Stimulated activated CD8-positive, alpha-beta memory T cell treated with anti-CD3 and anti-CD28 coated beads, Interleukin-7, amount 100 ng/mL, for 4 hours (primary cell): ENCODE measurements at regions not wholly inside any gene's neighbourhood (a gene's known extent, or its start where the extent isn't known, plus 50 kb on each side); places are given as distances from the start of the nearest gene placed in this dataset.
"Not testable (repeated sequence)": the region's sequence is repeated elsewhere in the genome, so short reads cannot be mapped to it uniquely, and the experiment has no call there.

Experiments used
- DNase-seq, 2 donors: peaks; one replicate each; pipeline ENCODE4 v3.0.0-alpha.2; 2020; ENCODE audit warnings: low read depth in 2 of 2

DNA sequence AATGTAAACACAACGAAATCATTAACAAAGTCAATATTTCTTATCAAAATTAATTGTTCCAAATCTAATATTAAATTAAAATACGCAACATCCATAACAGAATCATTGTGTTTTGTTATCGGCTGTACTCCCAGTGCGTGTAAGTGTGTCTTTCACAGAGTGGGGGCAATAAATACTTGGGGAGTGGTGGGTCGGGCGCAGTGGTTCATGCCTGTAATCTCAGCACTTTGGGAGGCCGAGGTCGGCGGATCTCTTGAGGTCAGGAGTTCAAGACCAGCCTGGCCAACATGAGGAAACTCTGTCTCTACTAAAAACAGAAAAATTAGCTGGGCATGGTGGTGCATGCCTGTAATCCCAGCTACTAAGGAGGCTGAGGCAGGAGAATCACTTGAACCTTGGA, 893.6 kb upstream of the SLITRK1 start:
- not testable (repeated sequence) for DNase-seq

DNA sequence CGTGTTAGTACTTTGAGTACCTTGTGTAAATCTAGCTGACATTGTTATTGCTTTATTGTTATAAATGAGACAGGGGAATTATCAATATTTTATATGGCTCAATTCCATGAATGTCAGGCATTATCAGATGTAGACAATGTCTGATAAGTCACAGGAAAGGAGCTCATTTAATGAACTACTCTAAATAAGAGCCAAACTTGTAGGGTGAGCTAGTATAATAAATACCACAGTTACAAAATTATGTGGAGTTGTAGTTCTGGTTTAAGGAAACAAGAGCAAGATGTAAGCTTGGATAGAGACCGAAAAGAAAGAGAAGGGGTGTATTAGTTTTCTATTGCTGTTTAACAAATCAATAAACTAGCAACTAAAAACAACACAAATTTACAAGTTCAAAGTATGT, 891.8 kb upstream of the SLITRK1 start:
- no peak for DNase-seq

DNA sequence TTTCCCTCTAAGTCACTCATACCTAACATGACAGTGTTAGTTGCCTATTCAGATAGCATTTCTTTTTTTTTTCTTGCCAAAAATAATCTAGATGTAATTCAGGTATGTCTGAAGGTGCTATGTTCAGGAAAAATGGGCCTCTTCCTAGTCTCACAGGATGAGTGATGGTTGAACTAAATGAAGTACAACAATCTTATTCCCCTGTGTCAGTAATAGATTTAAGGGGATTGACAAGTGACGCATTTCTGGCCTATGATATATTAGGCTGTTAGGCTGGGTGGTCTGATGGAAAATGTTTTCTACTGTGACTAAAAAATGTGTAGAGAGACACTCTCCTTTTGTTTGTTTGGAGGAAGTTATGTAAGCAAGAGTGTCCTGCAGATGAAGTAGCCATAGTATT, 878.7 kb upstream of the SLITRK1 start:
- no peak for DNase-seq

DNA sequence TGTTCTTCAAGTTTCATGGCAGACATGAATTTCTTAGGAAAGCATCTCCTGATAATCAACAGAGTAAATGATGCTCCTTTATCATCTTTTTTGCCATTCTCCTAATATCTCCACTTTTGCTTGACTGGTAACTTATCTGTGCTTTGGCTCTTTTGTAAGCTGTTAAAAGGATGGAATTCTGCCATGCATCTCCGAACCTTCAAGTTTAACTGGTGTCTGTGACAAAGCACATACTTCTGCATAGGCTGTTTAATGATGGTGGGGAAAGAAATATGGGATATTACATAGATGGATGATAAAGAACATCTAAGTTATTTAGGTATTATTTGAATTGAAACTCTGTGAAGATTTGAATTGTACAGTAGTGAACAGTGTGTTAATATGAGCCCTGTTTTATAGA, 866.9 kb upstream of the SLITRK1 start:
- no peak for DNase-seq

DNA sequence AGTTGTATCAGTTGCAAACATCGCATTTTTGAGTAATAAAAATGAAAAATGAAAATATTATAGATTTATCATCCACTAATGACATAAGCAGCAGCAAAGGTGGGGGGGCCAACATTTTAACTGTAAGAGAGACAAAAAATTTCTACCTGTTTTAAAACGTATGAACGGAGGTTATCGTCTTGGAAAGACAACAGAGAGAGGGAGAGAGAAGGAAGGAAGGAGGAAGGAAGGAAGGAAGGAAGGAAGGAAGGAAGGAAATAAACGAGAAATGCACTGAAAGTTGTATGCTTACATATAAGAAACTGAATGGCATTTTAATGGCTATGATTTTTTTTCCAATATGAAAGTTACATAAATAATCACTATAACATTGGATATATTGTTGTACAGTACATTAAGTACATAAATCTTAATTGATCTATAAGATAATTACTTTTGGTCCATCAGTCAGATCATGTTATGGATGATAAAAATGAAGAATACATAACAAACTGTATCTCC, 862.8 kb upstream of the SLITRK1 start:
- DNase-seq: no peak

DNA sequence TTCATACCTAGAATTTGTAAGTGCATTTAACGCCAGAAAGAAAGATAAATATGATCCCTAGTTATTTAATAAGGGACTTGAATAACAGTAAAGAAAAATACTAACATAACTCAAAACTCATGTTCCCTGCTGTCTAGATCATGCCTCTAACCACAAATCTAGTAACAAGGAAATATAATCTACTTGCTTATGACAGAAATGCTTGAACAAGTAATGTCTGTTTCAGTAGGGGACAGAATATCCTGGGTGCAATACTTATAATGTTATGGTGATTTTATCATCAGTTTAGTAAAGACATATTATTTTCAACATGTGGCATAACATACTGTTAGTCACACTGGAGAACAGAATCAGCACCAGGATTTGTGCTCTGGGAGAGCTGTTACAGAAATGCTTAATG, 861.9 kb upstream of the SLITRK1 start:
- no peak for DNase-seq

DNA sequence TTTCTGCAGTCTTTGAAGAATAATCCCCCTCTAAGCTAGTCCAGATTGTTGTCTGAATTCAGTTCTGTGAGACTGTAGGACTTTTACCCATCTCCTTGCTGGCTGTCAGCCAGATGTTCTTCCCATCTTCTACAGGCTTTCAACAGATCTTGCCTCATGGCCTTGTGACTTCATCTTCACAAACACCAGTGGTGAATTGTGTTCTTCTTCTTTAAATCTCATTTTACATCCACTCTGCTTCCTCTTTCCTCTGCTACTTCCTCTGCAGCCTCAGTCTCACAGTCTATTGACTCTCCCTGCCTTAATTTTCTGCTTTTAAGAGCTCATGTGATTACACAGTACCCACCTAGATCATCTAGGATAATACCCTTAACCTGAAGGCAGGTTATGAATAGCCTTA, 859.0 kb upstream of the SLITRK1 start:
- no peak for DNase-seq

DNA sequence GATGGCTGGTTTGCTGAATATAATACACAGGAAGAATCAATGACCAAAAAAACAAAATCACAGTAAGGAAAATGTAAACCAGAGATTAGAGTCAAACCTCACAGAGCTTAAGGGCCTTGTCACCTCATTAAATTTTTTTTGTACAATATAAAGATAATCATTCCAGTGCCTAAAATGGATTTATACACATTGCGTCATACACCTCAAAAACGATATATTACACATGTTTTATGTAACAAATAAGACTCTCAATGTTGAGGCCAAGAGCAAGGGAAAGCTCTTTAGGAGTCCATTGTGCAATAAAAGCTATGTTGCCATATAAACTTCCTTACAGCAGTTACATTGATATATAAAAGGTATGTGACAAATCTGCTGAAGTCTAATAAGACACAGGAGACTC, 856.7 kb upstream of the SLITRK1 start:
- no peak for DNase-seq

DNA sequence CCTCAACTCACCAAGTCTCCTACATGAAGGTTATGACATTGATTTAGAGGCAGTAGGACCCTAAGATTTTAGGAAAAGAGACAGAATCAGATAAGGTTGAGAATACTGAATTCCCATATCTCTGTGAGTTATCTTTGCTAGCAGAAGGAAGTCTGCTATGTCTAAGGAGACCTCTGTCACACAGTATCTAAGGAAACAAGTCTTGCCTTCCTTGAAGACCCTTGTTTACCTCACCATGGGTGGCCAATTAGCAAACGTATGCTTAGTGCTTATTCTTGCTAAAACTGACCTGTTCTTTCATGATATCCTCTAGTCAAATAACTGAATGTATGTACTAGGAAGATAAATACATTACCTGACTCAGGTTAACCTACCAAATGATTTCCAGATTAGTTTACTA, 855.4 kb upstream of the SLITRK1 start:
- no peak for DNase-seq

DNA sequence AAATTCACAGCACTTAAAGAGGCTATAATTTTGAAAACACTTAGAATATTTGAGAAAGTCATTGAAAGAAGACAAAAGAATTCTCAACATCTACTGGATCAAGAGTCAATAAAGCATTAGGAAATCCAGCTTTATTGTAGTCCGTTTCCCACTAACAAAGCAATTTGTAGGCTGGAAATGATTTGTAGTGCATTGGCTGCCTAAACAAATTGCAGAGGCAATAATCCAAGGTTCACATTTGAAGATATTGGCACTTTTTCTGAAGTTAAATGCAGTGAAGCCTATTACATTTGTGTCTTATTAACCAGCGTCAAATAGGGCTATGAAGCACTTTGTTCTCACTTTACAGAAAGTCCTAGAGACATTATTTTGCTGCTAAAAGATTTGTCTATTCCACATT, 848.1 kb upstream of the SLITRK1 start:
- DNase-seq: no peak

DNA sequence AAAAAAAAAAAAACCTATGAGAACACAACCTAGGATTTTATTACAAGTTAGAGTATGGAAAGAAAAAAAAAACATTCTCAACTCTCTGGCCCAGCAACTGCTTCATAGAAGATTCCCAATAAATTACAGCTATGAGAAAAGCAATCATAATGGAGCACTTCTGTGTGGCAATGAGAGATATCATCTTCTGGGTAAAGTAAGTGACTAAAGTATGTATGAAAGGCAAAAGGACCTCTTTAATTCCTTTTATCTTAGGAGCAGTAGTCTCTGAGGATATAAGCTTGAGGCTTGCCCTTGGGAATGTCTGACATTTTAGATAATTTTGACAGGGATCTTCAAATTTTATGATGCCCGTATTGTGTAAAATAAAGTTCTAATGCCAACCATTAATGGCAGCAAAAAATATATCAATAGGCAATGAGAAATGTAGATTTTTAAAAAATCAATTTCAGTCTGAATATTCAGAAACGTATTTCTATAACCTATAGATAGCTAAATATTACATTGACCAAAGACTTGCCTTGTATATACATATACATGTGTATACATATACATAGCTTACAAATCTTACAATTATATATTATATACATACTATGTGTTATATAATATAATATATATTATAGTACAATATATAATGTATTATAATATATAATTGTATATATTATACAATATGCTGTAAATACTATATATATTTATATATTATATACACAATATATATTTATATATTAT, 823.9 kb upstream of the SLITRK1 start:
- no peak for DNase-seq

DNA sequence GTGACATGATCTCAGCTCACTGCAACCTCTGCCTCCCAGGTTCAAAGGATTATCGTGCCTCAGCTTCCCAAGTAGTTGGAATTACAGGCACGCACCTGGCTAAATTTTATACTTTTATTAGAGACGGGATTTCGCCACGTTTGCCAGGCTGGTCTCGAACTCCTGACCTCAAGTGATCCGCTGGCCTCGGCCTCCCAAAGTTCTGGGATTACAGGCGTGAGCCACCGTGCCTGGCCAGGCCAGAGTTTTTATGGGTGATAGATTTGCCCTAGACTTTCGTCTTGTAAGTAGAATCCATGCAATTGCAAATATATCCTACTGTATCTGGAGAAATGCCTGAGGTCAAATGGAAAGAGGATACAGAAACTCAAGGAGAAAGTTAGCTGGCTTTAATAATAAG, 819.9 kb upstream of the SLITRK1 start:
- DNase-seq: no peak

DNA sequence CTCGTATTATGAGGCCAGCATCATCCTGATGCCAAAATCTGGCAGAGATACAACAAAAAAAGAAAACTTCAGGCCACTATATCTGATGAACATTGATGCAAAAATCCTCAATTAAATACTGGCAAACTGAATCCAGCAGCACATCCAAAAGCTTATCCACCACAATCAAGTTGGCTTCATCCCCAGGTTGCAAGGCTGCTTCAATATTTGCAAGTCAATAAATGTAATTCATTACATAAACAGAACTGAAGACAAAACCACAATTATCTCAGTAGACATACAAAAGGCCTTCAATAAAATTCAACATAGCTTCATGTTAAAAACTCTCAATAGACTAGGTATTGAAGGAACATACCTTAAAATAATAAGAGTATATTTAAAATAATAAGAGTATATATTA, 815.3 kb upstream of the SLITRK1 start:
- DNase-seq: not testable (repeated sequence)

DNA sequence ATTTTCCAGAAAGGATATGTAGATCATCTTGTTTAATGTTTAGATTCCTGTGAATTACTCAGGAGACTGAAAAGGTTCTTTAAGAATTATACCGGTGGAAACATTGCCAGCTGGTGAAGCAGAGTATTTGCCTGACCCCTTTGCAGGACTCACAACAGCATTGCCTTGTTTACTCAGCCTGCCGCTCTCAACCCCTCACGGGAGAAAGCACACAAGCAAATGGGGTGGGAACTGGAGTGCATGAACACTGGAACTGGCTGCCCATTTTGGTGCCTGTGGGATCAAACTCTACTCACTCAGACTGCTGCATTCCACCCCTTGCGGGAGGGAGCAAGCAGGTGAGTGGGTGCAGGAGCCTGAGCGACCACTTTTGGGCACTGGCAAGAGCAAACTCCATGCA, 804.7 kb upstream of the SLITRK1 start:
- no peak for DNase-seq

DNA sequence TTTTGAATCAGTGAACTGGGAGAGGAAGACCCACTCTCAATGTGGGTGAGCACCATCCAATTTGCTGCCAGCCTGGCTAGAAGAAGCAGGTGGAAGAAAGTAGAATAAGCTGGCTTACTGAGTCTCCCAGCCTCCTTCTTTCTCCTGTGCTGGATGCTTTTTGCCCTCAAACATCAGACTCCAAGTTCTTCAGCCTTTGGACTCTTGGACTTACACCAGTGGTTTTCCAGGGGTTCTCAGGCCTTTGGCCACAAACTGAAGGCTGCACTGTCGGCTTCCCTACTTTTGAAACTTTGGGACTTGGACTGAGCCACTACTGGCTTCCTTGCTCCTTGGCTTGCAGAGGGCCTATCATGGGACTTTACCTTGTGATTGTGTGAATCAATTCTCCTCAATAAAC, 804.2 kb upstream of the SLITRK1 start:
- DNase-seq: no peak

DNA sequence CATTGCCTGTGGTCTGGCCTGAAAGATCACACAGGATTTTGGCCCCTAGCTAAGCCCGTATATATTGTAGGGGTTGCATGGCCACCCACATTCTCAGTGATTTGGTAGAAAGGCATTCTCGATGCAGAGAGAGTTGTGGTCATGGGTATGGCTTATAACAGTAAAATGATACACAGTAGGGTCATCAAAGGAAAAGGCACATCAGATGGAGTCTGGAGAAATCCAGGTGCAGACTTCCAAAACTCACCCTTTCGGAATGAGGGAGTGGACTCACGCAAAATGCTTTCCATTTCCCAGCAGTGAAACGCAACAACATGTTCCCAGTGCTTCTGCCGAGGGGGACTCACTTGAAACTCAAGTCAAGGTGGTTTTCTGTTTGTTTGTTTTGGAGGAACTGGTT, 802.5 kb upstream of the SLITRK1 start:
- no peak for DNase-seq

DNA sequence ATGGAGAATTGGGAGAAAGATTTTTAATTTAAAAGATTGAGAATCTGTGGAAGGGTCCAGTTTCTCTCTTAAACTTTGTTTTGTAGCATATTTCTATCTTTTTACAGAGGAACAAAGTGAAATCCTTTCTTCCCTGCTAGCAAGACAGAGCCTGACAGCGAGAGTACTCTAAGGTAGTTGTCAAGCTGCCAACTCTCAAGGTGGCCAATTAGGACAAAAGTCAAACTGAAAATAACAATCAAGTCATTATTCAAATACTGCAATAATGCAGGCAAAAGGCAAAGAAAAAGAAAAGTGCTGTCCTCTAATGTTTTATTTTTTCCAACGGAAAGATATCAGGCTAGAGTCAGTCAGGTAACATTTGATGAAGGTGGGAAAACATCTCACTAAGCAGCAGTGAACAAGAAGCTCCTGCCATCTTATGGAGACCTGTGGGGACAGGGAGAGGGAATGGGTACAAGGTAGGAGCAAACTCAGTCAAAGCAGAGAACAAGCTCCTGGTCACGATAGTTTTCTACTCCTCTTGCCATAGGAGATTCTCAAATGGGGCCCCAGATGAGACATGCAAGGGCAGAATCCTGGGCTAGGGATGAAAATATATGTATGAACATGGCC, 801.9 kb upstream of the SLITRK1 start:
- DNase-seq: no peak

DNA sequence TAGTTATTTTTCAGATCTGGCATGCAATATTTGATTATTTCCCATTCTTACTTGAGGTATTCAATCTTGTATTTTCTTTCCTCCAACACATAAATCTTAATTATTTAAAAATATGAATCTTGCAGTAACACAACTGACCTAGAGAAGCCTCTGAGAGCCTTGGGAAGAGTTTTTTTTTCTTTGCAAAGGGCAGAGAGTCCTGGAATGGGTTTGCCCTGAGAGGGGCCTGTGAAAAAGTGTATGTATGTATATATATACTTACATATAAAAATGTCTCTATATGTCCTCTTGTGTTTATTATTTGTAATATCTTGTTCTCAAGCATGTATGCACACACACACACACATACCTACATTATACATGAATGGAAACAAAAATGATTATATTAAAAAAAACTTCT, 801.2 kb upstream of the SLITRK1 start:
- DNase-seq: no peak

DNA sequence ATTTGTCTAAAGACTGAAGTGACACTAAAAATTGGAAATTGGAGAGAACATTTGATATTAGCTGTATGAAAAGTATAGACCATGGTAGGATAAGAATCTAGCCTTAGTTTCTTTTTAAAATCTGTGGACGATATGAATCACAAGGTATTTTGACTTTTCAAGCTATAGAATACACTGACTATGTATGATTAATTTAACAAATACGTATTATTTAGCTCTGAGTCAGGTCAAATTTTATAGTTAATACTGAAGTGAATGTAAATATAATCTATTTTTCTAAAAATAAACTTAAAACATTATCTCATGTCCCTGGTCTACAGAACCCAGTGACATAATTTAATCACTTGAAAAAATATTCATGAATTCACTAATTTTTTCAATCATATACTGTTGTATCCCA, 795.6 kb upstream of the SLITRK1 start:
- DNase-seq: no peak

DNA sequence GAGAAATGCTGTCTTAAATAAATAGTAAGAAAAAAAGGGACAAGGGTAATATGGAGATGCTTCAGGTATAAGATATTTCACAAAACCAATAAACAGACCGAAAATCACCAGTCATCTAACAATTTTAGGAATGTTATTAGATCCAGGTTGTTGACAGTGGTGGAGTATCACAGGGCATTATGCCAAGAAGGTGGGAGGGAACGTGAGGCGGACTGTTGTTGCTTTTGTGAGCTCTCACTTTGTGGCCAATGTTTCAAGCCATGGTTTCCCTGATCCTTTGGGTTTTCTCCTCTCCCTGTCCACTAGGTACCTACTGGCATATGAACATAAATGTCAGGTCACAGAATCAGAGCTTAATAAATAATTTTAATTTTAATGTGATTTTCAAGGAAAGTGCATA, 790.3 kb upstream of the SLITRK1 start:
- DNase-seq: no peak

DNA sequence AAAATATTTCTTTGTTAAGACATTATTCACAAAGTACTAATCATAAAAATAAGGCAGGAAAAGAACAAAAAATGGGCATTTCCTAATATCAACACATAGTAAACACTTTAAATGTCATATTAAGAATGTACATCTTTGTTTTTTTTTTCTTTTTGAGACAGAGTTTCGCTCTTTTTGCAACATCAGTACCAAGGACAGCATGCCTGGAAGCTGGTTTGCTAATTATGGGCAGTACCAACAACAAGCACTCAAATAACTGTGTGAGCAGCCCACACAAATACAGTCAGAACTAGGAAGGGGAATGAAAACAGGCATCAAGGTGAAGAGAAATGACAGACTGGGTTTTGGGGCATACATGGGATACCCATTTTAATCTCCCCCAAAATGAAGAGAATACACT, 788.0 kb upstream of the SLITRK1 start:
- no peak for DNase-seq

DNA sequence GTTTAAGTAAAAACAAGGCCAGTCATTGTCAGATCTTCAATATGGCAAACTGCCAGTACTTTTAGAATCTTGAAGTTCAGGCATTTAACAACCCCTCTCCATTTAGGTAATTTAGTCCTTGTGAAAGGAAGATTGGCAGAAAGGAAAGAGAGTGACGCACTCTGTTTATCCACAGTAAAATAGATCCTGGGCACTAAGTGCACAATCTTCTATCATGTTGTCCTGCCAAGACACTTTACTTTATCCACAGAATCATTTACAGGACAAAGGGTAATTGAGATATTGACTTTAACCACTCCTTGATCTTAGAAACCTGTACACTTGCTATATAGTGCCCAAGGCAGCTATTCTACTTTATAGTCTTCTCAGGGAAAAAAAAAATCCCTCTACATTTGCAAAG, 786.4 kb upstream of the SLITRK1 start:
- no peak for DNase-seq

DNA sequence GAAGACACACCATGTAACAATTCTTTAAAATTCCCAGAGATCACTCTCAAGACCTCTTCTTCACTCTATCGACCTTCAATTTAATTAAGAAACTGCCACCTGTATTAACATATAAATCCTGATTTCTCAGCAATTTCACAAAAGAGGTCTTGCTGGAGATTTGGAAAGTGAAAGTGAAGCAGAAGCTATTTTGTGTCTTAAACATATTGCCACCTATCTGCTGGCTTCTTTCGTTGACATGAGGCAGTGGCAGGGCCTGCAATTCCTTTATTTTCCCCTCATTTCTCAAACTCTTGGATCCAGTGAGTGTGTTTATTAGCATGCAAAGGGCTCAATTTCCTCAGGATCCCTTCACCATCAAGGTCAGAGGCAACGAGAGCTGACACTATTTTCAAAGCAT, 780.2 kb upstream of the SLITRK1 start:
- DNase-seq: no peak

DNA sequence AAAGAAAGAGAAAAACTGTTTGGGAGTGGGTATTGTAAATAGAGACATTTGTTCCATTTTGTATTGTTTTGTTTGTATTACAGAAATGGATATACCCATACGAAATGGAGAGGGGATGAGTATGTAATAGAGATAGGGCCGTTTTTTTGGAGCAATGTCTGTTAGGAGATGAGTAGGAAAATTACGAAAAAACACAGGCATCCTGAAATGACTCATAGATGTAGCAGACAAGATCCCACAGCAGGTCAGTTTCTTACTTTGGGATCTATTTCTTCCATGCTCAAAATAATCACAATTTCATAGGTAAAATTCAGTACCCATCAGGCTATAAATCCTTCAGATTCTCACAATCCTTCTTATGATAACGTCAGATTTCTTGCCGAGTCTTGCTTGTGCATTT, 779.4 kb upstream of the SLITRK1 start:
- DNase-seq: no peak
